ENCODE measurements at regions not wholly inside any gene's neighbourhood (a gene's known extent, or its start where the extent isn't known, plus 50 kb on each side); places are given as distances from the start of the nearest gene placed in this dataset.

DNA sequence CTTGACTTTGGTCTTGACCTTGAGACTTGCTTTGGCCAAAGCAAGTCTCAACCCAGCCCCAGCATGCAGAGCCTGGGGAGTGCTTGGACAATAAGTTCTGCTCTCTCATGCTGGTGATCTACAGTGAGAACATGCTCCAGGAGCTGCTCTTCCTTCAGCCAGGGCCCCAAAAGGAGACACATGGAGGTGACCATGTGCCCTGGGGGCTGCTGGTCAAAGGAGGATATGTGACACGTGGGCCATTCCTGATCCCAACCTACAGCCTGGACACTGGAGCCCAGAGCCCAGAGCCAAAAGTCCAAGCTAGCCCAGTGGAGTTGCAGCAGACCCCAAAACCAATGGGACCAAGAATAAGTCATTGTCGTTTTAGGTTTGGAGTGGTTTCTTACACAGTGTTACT, 78.2 kb upstream of the CHST15 start:
- H3K27ac ChIP-seq (ENCODE audit: low read depth, low read length) = no peak overlapping the region
- no peaks in the 10 kb centered on the region for H3K9me3 ChIP-seq (ENCODE audit: control insufficient read depth, insufficient read depth, low read length)
- H3K9me2 ChIP-seq (replicated peaks; ENCODE audit: control insufficient read depth, low read length) = no peaks in the 10 kb centered on the region
- TF ChIP-seq, protein P1, sequence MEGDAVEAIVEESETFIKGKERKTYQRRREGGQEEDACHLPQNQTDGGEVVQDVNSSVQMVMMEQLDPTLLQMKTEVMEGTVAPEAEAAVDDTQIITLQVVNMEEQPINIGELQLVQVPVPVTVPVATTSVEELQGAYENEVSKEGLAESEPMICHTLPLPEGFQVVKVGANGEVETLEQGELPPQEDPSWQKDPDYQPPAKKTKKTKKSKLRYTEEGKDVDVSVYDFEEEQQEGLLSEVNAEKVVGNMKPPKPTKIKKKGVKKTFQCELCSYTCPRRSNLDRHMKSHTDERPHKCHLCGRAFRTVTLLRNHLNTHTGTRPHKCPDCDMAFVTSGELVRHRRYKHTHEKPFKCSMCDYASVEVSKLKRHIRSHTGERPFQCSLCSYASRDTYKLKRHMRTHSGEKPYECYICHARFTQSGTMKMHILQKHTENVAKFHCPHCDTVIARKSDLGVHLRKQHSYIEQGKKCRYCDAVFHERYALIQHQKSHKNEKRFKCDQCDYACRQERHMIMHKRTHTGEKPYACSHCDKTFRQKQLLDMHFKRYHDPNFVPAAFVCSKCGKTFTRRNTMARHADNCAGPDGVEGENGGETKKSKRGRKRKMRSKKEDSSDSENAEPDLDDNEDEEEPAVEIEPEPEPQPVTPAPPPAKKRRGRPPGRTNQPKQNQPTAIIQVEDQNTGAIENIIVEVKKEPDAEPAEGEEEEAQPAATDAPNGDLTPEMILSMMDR (IDR thresholded peaks at IDR 0.05; ENCODE audit: low read depth, low read length, poor library complexity, severe bottlenecking) = no peak
- no peak for TF ChIP-seq EZH2phosphoT487 (IDR thresholded peaks at IDR 0.05; ENCODE audit: borderline replicate concordance, low read length)
- H3K4me3 ChIP-seq (ENCODE audit: low read length) = no peak overlapping the region
- H3K27me3 ChIP-seq (ENCODE audit: control insufficient read depth, low read length) = 0 out of 2 replicates have a peak, but pooled peaks cover 2% of the 10 kb centered on the region
- H3K4me1 ChIP-seq (ENCODE audit: control insufficient read depth, low read length) = peaks cover 16% of the 10 kb centered on the region
- no peaks in the 10 kb centered on the region for H4K20me1 ChIP-seq (ENCODE audit: control insufficient read depth, insufficient read depth, low read depth, low read length)
- H3K79me2 ChIP-seq (ENCODE audit: control insufficient read depth, low read length) = no peaks in the 10 kb centered on the region
- H3K4me2 ChIP-seq (ENCODE audit: low read length) = no peak overlapping the region
- no peaks in the 10 kb centered on the region for H3K36me3 ChIP-seq (ENCODE audit: control insufficient read depth, low read length)
- no peaks in the 10 kb centered on the region for H3F3A ChIP-seq (ENCODE audit: control insufficient read depth, insufficient read depth)

DNA sequence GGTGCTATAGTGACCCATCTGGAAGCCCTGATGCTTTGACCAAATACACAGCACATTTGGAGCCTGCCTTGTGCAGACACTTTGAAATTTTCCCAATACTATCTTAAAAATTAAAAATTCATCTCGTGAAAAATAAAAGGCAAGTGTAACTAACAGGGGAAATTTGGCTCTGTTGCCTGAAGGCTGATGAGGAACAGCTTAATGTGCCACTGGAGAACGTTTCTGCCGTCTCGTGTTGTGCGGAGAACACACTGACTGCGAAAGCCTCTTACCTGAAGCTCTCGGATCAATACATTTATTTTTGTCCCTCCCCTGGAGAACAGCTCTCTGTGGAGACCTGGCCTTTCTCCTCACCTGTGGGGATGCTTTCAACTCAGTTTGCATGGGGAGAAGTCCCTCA, 77.2 kb upstream of the CHST15 start:
- Histone ChIP-seq H3K36me3 (ENCODE audit: control insufficient read depth, low read length) (no peaks in the 10 kb centered on the region), H3K27me3 (ENCODE audit: control insufficient read depth, low read length) (no peaks in the 10 kb centered on the region), H3K27ac (ENCODE audit: low read depth, low read length) (no peak overlapping the region), H3K4me3 (ENCODE audit: low read length) (no peak overlapping the region), H3K9me2 (replicated peaks; ENCODE audit: control insufficient read depth, low read length) (no peaks in the 10 kb centered on the region), H3K9me3 (ENCODE audit: control insufficient read depth, insufficient read depth, low read length) (no peaks in the 10 kb centered on the region), H3K4me2 (ENCODE audit: low read length) (no peak overlapping the region), H3K79me2 (ENCODE audit: control insufficient read depth, low read length) (no peaks in the 10 kb centered on the region), H3F3A (ENCODE audit: control insufficient read depth, insufficient read depth) (no peaks in the 10 kb centered on the region), H3K4me1 (ENCODE audit: control insufficient read depth, low read length) (peaks cover 7% of the 10 kb centered on the region), H4K20me1 (ENCODE audit: control insufficient read depth, insufficient read depth, low read depth, low read length) (no peaks in the 10 kb centered on the region)
- TF ChIP-seq, protein P1 (IDR thresholded peaks at IDR 0.05; ENCODE audit: low read depth, low read length, poor library complexity, severe bottlenecking) = no peak
- no peak for TF ChIP-seq EZH2phosphoT487 (IDR thresholded peaks at IDR 0.05; ENCODE audit: borderline replicate concordance, low read length)

DNA sequence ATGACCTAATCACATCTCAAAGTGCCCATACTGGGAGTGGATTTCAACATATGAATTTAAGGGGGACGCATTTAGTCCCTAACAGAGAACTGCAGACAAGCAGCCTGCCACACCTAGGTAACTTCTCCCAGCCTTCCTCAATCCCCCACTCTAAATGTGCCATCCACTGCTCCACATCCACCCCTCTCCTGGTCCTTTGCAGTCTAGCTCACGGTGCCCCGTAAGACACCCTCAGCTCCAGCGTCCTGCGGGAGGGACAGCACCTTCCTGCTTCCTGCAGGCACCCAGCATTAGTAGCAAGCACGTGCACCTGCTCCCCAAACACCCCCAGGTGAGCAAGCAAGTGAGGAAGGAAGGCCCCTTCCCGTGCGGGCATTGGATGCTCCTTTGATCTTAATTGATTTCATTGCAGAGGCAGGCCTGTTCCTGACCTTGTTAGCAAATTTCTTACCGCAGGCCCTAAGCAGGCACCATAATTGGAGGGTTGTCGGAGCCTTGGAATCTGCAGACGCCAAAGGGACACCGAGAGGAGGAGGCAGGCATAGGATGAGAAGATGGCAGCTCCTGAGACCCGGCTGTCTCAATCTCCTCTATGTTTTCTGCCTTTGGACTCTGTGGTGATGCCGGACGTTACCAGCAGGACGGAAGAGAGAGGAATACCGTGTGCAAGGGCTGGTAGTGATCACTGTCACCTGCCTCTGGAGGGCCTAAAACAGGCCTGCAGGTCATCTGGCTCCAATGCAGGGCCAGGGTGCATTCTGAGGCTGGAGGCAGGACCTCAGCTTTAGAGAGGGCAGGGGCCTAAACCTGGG, 75.8 kb upstream of the CHST15 start:
- no peaks in the 10 kb centered on the region for H3K79me2 ChIP-seq (ENCODE audit: control insufficient read depth, low read length)
- TF ChIP-seq, protein P1 (IDR thresholded peaks at IDR 0.05; ENCODE audit: low read depth, low read length, poor library complexity, severe bottlenecking) = no peak
- TF ChIP-seq EZH2phosphoT487 (IDR thresholded peaks at IDR 0.05; ENCODE audit: borderline replicate concordance, low read length) = no peak
- H3K36me3 ChIP-seq (ENCODE audit: control insufficient read depth, low read length) = no peaks in the 10 kb centered on the region
- H3K4me3 ChIP-seq (ENCODE audit: low read length) = no peak overlapping the region
- H3K9me2 ChIP-seq (replicated peaks; ENCODE audit: control insufficient read depth, low read length) = no peaks in the 10 kb centered on the region
- no peaks in the 10 kb centered on the region for H3K9me3 ChIP-seq (ENCODE audit: control insufficient read depth, insufficient read depth, low read length)
- H4K20me1 ChIP-seq (ENCODE audit: control insufficient read depth, insufficient read depth, low read depth, low read length) = no peaks in the 10 kb centered on the region; the same call in 1 of the 2 replicates
- no peak overlapping the region for H3K27ac ChIP-seq (ENCODE audit: low read depth, low read length)
- no peak overlapping the region for H3K4me2 ChIP-seq (ENCODE audit: low read length)
- H3K27me3 ChIP-seq (ENCODE audit: control insufficient read depth, low read length) = no peaks in the 10 kb centered on the region
- H3K4me1 ChIP-seq (ENCODE audit: control insufficient read depth, low read length) = no peaks in the 10 kb centered on the region
- no peaks in the 10 kb centered on the region for H3F3A ChIP-seq (ENCODE audit: control insufficient read depth, insufficient read depth)
